ENCODE measurements at regions not wholly inside any gene's neighbourhood (a gene's known extent, or its start where the extent isn't known, plus 50 kb on each side); places are given as distances from the start of the nearest gene placed in this dataset.

GRCh38 chr12:123100882-123101281 lies 50.0 kb downstream of the PITPNM2 start:
- no peak for DNase-seq (ENCODE audit: low read depth)

GRCh38 chr12:123100450-123100849 lies 50.4 kb downstream of the PITPNM2 start:
- no peak for DNase-seq (ENCODE audit: low read depth)

- no peak for DNase-seq (ENCODE audit: low read depth)
These were observed 51.2 kb downstream of the PITPNM2 start for GRCh38 chr12:123099560-123100192.

- no peak for DNase-seq (ENCODE audit: low read depth)
These were observed 52.1 kb downstream of the PITPNM2 start for GRCh38 chr12:123098780-123099179.

GRCh38 chr12:123097561-123098084 lies 53.3 kb downstream of the PITPNM2 start:
- no peak for DNase-seq (ENCODE audit: low read depth)

GRCh38 chr12:123096741-123097140 lies 54.1 kb downstream of the PITPNM2 start:
- no peak for DNase-seq (ENCODE audit: low read depth)

- DNase-seq (ENCODE audit: low read depth): peak; percentile 36
These were observed 54.7 kb downstream of the PITPNM2 start for GRCh38 chr12:123096182-123096581.

- no peak for DNase-seq (ENCODE audit: low read depth)
These were observed 55.6 kb downstream of the PITPNM2 start for GRCh38 chr12:123095078-123095881.

- DNase-seq (ENCODE audit: low read depth): peak; percentile 97
These were observed 56.4 kb downstream of the PITPNM2 start for GRCh38 chr12:123094349-123095077.

- DNase-seq (ENCODE audit: low read depth): no peak
These were observed 58.0 kb downstream of the PITPNM2 start for GRCh38 chr12:123092866-123093265.

GRCh38 chr12:123091230-123092150 lies 59.4 kb downstream of the PITPNM2 start:
- DNase-seq (ENCODE audit: low read depth): no peak

- peak; percentile 98 for DNase-seq (ENCODE audit: low read depth)
These were observed 61.1 kb downstream of the PITPNM2 start for GRCh38 chr12:123089631-123090353.

- no peak for DNase-seq (ENCODE audit: low read depth)
These were observed 61.8 kb downstream of the PITPNM2 start for GRCh38 chr12:123089140-123089539.

GRCh38 chr12:123085730-123086487 lies 65.0 kb downstream of the PITPNM2 start:
- DNase-seq (ENCODE audit: low read depth): peak; percentile 94

GRCh38 chr12:123085066-123085465 lies 65.8 kb downstream of the PITPNM2 start:
- DNase-seq (ENCODE audit: low read depth): no peak

GRCh38 chr12:123083661-123084571 lies 67.0 kb downstream of the PITPNM2 start:
- no peak for DNase-seq (ENCODE audit: low read depth)

GRCh38 chr12:123080634-123081033 lies 70.3 kb downstream of the PITPNM2 start:
- DNase-seq (ENCODE audit: low read depth): no peak

- DNase-seq (ENCODE audit: low read depth): no peak
These were observed 72.2 kb downstream of the PITPNM2 start for GRCh38 chr12:123078531-123079155.
